Tibial artery (tissue), 4 donors: ENCODE measurements at regions not wholly inside any gene's neighbourhood (a gene's known extent, or its start where the extent isn't known, plus 50 kb on each side); places are given as distances from the start of the nearest gene placed in this dataset.

ENCODE experiments used
- DNase-seq, 2 donors: peaks; one replicate each; pipeline ENCODE4 v3.0.0-alpha.2; 2019
- H3K27ac ChIP-seq, 2 donors: fragments of 200-600 bp; sonication (generic) in 1 of 2; 1 replicate in 1 of 2; 2 replicates in 1 of 2; pipeline ENCODE4 v1.5.1; 2018 to 2019; ENCODE audit warnings: mild to moderate bottlenecking in 1 of 2
- H3K27me3 ChIP-seq, 2 donors: fragments of 200-600 bp; sonication (generic) in 1 of 2; one replicate each; pipeline versions ENCODE4 v1.5.1 to v1.6.0; 2016 to 2019
- H3K36me3 ChIP-seq, 3 donors: fragments of 200-600 bp; sonication (generic) in 2 of 3; one replicate each; pipeline ENCODE4 v1.5.1; 2016 to 2019; ENCODE audit warnings: mild to moderate bottlenecking in 2 of 3
- H3K4me1 ChIP-seq, 4 donors: fragments of 200-600 bp; sonication (generic) in 2 of 4; 1 replicate in 3 of 4; 2 replicates in 1 of 4; pipeline ENCODE4 v1.5.1; 2016 to 2019
- H3K4me3 ChIP-seq, 2 donors: fragments of 200-600 bp; sonication (generic) in 1 of 2; 1 replicate in 1 of 2; 2 replicates in 1 of 2; pipeline ENCODE4 v1.5.1; 2018 to 2019; ENCODE audit warnings: mild to moderate bottlenecking in 2 of 2
- H3K9me3 ChIP-seq, 3 donors: fragments of 200-600 bp; sonication (generic) in 1 of 3; one replicate each; pipeline ENCODE4 v1.5.1; 2016 to 2019
- CTCF ChIP-seq, 2 experiments: fragments of 200-600 bp in 1 of 2; fragments of 450-650 bp in 1 of 2; IDR thresholded peaks; one replicate each; pipeline ENCODE4 v1.5.1; 2017 to 2019; ENCODE audit warnings: antibody characterized with exemption in 2 of 2, mild to moderate bottlenecking in 1 of 2, moderate library complexity in 1 of 2
- intact Hi-C: fragments of 100-400 bp; cut with DNase I; formaldehyde crosslinking; loops from one replicate; pipeline ENCODE4 v1.15.0; 2023; ENCODE audit warnings: low total_unique reads

GRCh38 chr6:68043122-68043398 is 592.0 kb upstream of the ADGRB3 start:
- H3K4me3 ChIP-seq: no peak overlapping the region
- no peaks in the 10 kb centered on the region for H3K27me3 ChIP-seq
- intact Hi-C loops: no loop called here
- H3K9me3 ChIP-seq: no peaks in the 10 kb centered on the region
- H3K27ac ChIP-seq: no peak overlapping the region
- no peaks in the 10 kb centered on the region for H3K4me1 ChIP-seq
- no peaks in the 10 kb centered on the region for H3K36me3 ChIP-seq
- DNase-seq: no peak
- no peak for TF ChIP-seq CTCF (IDR thresholded peaks at IDR 0.05)

- Histone ChIP-seq H3K36me3 (no peaks in the 10 kb centered on the region), H3K4me3 (no peak overlapping the region), H3K9me3 (no peaks in the 10 kb centered on the region), H3K4me1 (no peaks in the 10 kb centered on the region), H3K27me3 (no peaks in the 10 kb centered on the region), H3K27ac (no peak overlapping the region)
- TF ChIP-seq CTCF (IDR thresholded peaks at IDR 0.05): no peak
- DNase-seq: no peak
- intact Hi-C loops: no loop called here
Measured at GRCh38 chr6:68042339-68043121, 592.6 kb upstream of the ADGRB3 start.

GRCh38 chr6:68040780-68041179 is 594.3 kb upstream of the ADGRB3 start:
- no peak for DNase-seq
- intact Hi-C loops: no loop called here
- no peaks in the 10 kb centered on the region for H3K36me3 ChIP-seq
- TF ChIP-seq CTCF (IDR thresholded peaks at IDR 0.05): no peak
- H3K27me3 ChIP-seq: no peaks in the 10 kb centered on the region
- peak overlapping the region in 1 of 2 donors; percentile 16 for H3K4me3 ChIP-seq
- H3K27ac ChIP-seq: no peak overlapping the region
- H3K4me1 ChIP-seq: no peaks in the 10 kb centered on the region
- no peaks in the 10 kb centered on the region for H3K9me3 ChIP-seq

GRCh38 chr6:68040312-68040778 is 594.7 kb upstream of the ADGRB3 start:
- Histone ChIP-seq H3K36me3 (no peaks in the 10 kb centered on the region), H3K4me3 (peak overlapping the region in 1 of 2 donors; percentile 16), H3K9me3 (no peaks in the 10 kb centered on the region), H3K27ac (no peak overlapping the region), H3K27me3 (no peaks in the 10 kb centered on the region), H3K4me1 (no peaks in the 10 kb centered on the region)
- no peak for TF ChIP-seq CTCF (IDR thresholded peaks at IDR 0.05)
- DNase-seq: no peak
- intact Hi-C loops: no loop called here

- Histone ChIP-seq H3K4me1 (no peaks in the 10 kb centered on the region), H3K36me3 (no peaks in the 10 kb centered on the region), H3K4me3 (peak overlapping the region in 1 of 2 donors; percentile 16), H3K9me3 (peaks cover 0 to under 1% (median 0%) of the 10 kb centered on the region in 3 donors), H3K27me3 (no peaks in the 10 kb centered on the region), H3K27ac (no peak overlapping the region)
- no peak for TF ChIP-seq CTCF (IDR thresholded peaks at IDR 0.05)
- intact Hi-C loops: no loop called here
- DNase-seq: no peak
Measured at GRCh38 chr6:68039641-68040311, 595.3 kb upstream of the ADGRB3 start.
